ENCODE measurements at regions not wholly inside any gene's neighbourhood (a gene's known extent, or its start where the extent isn't known, plus 50 kb on each side); places are given as distances from the start of the nearest gene placed in this dataset.

GRCh38 chr11:86889001-86889341 is 66.2 kb downstream of the FZD4 start (continued):
- TF ChIP-seq CREB1 (CRISPR knock-in tag; IDR thresholded peaks at IDR 0.05; ENCODE audit: low read depth) (no peak), EZH2 (IDR thresholded peaks at IDR 0.05; ENCODE audit: low read depth, unreplicated experiment) (no peak), ZNF114 (CRISPR knock-in tag; IDR thresholded peaks at IDR 0.05) (no peak), EZH2phosphoT487 (IDR thresholded peaks at IDR 0.05; ENCODE audit: unreplicated experiment) (no peak), NANOG (IDR thresholded peaks at IDR 0.05; ENCODE audit: borderline replicate concordance) (no peak), STAT1 (IDR thresholded peaks at IDR 0.05; ENCODE audit: unreplicated experiment) (no peak)
- TF ChIP-seq, protein P1, sequence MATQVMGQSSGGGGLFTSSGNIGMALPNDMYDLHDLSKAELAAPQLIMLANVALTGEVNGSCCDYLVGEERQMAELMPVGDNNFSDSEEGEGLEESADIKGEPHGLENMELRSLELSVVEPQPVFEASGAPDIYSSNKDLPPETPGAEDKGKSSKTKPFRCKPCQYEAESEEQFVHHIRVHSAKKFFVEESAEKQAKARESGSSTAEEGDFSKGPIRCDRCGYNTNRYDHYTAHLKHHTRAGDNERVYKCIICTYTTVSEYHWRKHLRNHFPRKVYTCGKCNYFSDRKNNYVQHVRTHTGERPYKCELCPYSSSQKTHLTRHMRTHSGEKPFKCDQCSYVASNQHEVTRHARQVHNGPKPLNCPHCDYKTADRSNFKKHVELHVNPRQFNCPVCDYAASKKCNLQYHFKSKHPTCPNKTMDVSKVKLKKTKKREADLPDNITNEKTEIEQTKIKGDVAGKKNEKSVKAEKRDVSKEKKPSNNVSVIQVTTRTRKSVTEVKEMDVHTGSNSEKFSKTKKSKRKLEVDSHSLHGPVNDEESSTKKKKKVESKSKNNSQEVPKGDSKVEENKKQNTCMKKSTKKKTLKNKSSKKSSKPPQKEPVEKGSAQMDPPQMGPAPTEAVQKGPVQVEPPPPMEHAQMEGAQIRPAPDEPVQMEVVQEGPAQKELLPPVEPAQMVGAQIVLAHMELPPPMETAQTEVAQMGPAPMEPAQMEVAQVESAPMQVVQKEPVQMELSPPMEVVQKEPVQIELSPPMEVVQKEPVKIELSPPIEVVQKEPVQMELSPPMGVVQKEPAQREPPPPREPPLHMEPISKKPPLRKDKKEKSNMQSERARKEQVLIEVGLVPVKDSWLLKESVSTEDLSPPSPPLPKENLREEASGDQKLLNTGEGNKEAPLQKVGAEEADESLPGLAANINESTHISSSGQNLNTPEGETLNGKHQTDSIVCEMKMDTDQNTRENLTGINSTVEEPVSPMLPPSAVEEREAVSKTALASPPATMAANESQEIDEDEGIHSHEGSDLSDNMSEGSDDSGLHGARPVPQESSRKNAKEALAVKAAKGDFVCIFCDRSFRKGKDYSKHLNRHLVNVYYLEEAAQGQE (IDR thresholded peaks at IDR 0.05; ENCODE audit: unreplicated experiment) = no peak
- TF ChIP-seq, protein P2, sequence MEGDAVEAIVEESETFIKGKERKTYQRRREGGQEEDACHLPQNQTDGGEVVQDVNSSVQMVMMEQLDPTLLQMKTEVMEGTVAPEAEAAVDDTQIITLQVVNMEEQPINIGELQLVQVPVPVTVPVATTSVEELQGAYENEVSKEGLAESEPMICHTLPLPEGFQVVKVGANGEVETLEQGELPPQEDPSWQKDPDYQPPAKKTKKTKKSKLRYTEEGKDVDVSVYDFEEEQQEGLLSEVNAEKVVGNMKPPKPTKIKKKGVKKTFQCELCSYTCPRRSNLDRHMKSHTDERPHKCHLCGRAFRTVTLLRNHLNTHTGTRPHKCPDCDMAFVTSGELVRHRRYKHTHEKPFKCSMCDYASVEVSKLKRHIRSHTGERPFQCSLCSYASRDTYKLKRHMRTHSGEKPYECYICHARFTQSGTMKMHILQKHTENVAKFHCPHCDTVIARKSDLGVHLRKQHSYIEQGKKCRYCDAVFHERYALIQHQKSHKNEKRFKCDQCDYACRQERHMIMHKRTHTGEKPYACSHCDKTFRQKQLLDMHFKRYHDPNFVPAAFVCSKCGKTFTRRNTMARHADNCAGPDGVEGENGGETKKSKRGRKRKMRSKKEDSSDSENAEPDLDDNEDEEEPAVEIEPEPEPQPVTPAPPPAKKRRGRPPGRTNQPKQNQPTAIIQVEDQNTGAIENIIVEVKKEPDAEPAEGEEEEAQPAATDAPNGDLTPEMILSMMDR (conservative IDR thresholded peaks at IDR 0.05; ENCODE audit: low read depth in 2 of 2) = no peak

DNA sequence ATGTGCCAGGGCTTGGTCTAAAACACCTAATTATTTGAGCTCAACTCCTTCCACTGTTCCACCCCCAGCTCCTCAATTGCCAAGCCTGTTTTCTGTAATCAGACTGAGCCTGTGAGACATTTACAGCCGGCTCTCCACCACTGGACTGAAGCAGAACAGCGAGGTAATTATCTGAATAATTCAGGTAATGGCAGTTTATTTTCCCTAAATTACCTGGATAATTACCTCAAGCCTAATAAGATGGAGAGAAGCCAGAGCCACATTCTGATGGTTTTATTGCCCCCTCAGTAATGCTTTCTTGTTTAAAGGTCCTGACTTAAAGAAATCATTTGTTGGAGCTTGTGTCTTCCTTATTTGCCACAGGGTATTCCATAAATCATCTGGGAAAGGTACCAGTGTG is 64.2 kb downstream of the FZD4 start:
- no peaks in the 10 kb centered on the region for H3F3A ChIP-seq (replicated peaks; ENCODE audit: low read depth)
- H4K20me1 ChIP-seq (replicated peaks; ENCODE audit: insufficient read depth) = no peaks in the 10 kb centered on the region
- H3K27me3 Mint-ChIP-seq (ENCODE audit: insufficient read depth, low read depth, poor library complexity) = peaks cover 3% of the 10 kb centered on the region
- H3K4me2 ChIP-seq = no peak overlapping the region
- H3K4me1 ChIP-seq (ENCODE audit: insufficient read depth) = no peaks in the 10 kb centered on the region
- H3K27ac Mint-ChIP-seq = no peak overlapping the region
- no peaks in the 10 kb centered on the region for H3K36me3 Mint-ChIP-seq (ENCODE audit: low read depth)
- no peak overlapping the region for H3K4me3 ChIP-seq
- no peaks in the 10 kb centered on the region for H3K79me2 ChIP-seq (replicated peaks; ENCODE audit: insufficient read depth)
- no peak overlapping the region for H3K27ac ChIP-seq (ENCODE audit: low read depth)
- no peaks in the 10 kb centered on the region for H3K4me1 Mint-ChIP-seq
- TF ChIP-seq ZNF114 (CRISPR knock-in tag; IDR thresholded peaks at IDR 0.05) (no peak), EZH2phosphoT487 (IDR thresholded peaks at IDR 0.05; ENCODE audit: unreplicated experiment) (no peak), POLR2AphosphoS5 (IDR thresholded peaks at IDR 0.05; ENCODE audit: low read depth) (no peak), NANOG (IDR thresholded peaks at IDR 0.05; ENCODE audit: borderline replicate concordance) (no peak), CREB1 (CRISPR knock-in tag; IDR thresholded peaks at IDR 0.05; ENCODE audit: low read depth) (no peak)
- TF ChIP-seq, protein P3, sequence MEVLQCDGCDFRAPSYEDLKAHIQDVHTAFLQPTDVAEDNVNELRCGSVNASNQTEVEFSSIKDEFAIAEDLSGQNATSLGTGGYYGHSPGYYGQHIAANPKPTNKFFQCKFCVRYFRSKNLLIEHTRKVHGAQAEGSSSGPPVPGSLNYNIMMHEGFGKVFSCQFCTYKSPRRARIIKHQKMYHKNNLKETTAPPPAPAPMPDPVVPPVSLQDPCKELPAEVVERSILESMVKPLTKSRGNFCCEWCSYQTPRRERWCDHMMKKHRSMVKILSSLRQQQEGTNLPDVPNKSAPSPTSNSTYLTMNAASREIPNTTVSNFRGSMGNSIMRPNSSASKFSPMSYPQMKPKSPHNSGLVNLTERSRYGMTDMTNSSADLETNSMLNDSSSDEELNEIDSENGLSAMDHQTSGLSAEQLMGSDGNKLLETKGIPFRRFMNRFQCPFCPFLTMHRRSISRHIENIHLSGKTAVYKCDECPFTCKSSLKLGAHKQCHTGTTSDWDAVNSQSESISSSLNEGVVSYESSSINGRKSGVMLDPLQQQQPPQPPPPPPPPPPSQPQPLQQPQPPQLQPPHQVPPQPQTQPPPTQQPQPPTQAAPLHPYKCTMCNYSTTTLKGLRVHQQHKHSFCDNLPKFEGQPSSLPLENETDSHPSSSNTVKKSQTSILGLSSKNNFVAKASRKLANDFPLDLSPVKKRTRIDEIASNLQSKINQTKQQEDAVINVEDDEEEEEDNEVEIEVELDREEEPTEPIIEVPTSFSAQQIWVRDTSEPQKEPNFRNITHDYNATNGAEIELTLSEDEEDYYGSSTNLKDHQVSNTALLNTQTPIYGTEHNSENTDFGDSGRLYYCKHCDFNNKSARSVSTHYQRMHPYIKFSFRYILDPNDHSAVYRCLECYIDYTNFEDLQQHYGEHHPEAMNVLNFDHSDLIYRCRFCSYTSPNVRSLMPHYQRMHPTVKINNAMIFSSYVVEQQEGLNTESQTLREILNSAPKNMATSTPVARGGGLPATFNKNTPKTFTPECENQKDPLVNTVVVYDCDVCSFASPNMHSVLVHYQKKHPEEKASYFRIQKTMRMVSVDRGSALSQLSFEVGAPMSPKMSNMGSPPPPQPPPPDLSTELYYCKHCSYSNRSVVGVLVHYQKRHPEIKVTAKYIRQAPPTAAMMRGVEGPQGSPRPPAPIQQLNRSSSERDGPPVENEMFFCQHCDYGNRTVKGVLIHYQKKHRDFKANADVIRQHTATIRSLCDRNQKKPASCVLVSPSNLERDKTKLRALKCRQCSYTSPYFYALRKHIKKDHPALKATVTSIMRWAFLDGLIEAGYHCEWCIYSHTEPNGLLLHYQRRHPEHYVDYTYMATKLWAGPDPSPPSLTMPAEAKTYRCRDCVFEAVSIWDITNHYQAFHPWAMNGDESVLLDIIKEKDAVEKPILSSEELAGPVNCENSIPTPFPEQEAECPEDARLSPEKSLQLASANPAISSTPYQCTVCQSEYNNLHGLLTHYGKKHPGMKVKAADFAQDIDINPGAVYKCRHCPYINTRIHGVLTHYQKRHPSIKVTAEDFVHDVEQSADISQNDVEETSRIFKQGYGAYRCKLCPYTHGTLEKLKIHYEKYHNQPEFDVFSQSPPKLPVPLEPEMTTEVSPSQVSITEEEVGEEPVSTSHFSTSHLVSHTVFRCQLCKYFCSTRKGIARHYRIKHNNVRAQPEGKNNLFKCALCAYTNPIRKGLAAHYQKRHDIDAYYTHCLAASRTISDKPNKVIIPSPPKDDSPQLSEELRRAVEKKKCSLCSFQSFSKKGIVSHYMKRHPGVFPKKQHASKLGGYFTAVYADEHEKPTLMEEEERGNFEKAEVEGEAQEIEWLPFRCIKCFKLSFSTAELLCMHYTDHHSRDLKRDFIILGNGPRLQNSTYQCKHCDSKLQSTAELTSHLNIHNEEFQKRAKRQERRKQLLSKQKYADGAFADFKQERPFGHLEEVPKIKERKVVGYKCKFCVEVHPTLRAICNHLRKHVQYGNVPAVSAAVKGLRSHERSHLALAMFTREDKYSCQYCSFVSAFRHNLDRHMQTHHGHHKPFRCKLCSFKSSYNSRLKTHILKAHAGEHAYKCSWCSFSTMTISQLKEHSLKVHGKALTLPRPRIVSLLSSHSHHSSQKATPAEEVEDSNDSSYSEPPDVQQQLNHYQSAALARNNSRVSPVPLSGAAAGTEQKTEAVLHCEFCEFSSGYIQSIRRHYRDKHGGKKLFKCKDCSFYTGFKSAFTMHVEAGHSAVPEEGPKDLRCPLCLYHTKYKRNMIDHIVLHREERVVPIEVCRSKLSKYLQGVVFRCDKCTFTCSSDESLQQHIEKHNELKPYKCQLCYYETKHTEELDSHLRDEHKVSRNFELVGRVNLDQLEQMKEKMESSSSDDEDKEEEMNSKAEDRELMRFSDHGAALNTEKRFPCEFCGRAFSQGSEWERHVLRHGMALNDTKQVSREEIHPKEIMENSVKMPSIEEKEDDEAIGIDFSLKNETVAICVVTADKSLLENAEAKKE (CRISPR knock-in tag; IDR thresholded peaks at IDR 0.05) = no peak
- H3K9me3 Mint-ChIP-seq = no peaks in the 10 kb centered on the region
- H2AFZ ChIP-seq = no peak overlapping the region
- 0 out of 2 replicates have a peak, but pooled peaks cover 7% of the 10 kb centered on the region for H3K9me2 ChIP-seq (ENCODE audit: insufficient read depth)
- ATAC-seq = no peak
- DNase-seq (ENCODE audit: low spot score) = no peak
- no peak overlapping the region for H3K4me3 Mint-ChIP-seq
- no peaks in the 10 kb centered on the region for H3K27me3 ChIP-seq (ENCODE audit: insufficient read depth)
- H3K36me3 ChIP-seq (ENCODE audit: insufficient read depth) = no peaks in the 10 kb centered on the region

All from GM23338 (cell line).